IPS DF 4.7 (cell line): ENCODE measurements at regions not wholly inside any gene's neighbourhood (a gene's known extent, or its start where the extent isn't known, plus 50 kb on each side); places are given as distances from the start of the nearest gene placed in this dataset.
"Not testable (repeated sequence)": the region's sequence is repeated elsewhere in the genome, so short reads cannot be mapped to it uniquely, and the experiment has no call there.

Experiments
- DNase-seq: peaks from one replicate; pipeline ENCODE4 v3.0.0-alpha.2; 2013; ENCODE audit warnings: low spot score; ENCODE audit errors: extremely low read depth

DNA sequence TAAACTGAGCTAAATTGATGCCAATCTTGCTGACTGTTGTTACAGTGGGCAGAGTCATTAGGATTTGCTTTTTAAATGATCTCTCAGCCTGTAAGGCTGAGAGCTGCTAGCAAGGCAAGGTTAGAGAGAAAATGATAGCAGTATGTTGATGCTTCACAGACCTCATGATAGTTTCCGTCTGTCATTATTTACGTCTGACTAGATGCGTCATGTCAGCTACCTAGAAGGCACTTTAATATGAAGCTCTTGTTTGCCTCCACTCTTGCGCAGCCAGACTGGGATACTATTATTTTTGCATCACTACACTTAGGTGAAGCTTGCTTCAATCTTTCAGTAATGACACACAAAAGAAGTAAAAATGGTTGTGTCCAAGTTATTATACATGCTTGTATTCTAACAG lies 313.8 kb downstream of the LNPK start:
- DNase-seq: no peak

DNA sequence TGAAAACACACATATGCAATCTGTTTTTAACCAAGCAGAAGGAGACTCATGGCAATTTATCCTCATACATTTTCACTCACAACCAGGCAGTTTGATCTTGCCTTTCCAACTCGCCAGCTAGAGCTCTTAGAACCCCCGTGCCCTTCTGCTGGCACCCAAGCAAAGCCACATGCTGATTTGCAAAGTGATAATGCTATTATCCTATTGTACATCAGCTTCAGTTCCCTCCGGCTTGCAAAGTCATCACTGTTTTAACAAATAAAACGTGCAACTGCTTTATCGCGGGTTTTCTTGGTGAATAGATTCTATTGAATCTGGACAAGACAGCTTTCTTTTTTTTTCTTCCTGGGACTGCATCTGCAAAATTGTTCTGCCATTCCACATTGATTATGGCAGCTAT lies 314.6 kb downstream of the LNPK start:
- DNase-seq: no peak

GRCh38 chr2:175686002-175686401 lies 316.1 kb downstream of the LNPK start:
- no peak for DNase-seq

- DNase-seq: no peak
These were observed 317.6 kb downstream of the LNPK start for GRCh38 chr2:175684466-175684865.

GRCh38 chr2:175679728-175680127 lies 322.3 kb downstream of the LNPK start:
- DNase-seq: no peak

DNA sequence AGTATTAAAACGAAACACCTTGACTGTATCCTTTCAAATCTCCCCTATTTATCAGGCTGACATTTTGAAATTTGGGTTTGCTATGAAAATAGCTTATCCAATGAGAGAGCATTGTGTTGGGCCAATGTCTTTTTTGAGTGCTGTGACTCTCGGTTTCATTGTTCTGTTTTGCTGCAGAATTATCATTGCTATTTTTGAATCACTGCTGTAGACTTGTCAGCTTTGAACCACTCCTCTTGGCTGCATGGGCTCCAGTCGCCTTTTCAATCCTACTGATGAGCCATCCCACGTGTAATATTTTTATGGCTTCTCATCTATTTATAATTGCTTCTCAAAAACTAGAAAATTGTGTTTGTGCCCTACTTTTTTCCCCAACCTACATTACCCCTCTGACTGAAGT lies 322.8 kb downstream of the LNPK start:
- no peak for DNase-seq

GRCh38 chr2:175677880-175678279 lies 324.2 kb downstream of the LNPK start:
- no peak for DNase-seq

- no peak for DNase-seq
These were observed 325.3 kb downstream of the LNPK start for GRCh38 chr2:175676813-175677212.

- not testable (repeated sequence) for DNase-seq
These were observed 333.3 kb downstream of the LNPK start for GRCh38 chr2:175668804-175669203.

GRCh38 chr2:175662335-175662734 lies 339.7 kb downstream of the LNPK start:
- DNase-seq: no peak

DNA sequence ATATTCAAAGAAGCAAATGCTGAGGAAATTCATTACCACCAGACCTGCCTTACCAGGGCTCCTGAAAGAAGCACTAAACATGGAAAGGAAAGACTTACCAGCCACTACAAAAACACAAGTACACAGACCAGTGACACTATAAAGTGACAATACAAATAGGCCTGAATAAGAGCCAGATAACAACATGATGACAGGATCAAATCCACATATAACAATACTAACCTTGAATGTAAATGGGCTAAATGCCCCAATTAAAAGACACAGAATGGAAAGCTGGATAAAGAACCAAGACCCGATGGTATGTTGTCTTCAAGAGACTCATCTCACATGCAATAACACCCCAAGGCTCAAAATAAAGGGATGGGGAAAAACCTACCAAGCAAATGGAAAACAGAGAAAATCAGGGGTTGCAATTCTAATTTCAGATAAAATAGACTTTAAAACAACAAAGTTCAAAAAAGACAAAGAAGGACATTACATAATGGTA lies 353.4 kb downstream of the LNPK start:
- no peak for DNase-seq

- DNase-seq: no peak
These were observed 355.0 kb downstream of the LNPK start for GRCh38 chr2:175647058-175647457.

- DNase-seq: no peak
These were observed 361.4 kb downstream of the LNPK start for GRCh38 chr2:175640655-175641054.

DNA sequence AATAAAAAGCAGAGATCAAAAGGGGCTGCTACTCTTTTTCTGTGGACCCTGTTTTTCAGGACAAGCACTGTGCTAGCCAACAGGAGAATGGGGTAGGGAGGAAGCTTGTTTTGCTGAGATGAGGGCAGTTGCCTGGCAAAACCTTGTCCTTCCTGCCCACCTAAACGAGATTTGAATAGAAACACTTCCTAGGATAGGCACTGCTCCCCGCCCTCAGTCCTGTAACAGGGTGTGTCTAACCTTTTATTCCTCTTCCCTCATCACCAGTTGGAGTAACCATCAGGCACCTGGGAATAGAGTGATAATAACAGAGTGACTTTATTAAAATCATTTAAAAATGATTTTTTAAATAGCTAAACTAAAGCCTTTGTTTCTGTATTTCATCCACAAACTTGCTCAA lies 368.8 kb downstream of the LNPK start:
- DNase-seq: no peak

DNA sequence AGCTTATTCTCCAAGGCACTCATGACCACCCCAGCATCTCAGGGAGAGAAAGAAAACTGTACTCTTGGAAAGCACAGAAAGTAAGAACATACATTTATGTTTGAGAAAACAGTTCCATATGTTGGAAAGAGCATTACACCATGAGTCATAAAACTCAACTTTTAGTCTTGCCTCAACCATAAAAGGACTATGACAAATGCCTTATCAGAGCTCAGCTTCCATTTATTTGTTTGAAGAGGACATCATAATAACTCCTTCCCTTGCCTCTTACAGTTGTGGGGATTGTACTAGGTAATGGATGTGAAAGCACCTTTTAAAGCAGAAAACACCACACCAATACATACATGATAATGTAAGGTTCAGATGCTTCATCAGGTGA lies 370.8 kb downstream of the LNPK start:
- DNase-seq: no peak

- DNase-seq: no peak
These were observed 371.5 kb downstream of the LNPK start for GRCh38 chr2:175630280-175631244.

GRCh38 chr2:175628243-175628642 lies 373.8 kb downstream of the LNPK start:
- DNase-seq: no peak

DNA sequence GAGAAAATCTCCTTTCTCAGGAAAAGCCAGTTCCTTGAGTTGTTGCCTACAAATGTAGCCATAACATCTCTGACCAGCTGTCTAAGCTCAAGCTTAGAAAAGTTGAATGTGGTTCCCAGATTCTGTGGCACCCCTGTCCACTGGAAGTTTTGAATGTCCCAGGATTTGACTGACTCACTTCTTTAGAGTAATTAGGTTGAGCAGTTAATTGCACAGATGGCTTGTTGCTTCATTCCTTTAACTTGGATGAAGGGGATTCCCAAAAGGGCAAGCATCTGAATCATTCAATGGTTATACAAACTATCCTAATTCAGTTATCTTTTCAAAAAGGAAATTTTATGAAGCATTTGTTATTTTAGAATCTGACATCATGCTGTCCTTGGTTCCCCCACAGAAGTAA lies 374.7 kb downstream of the LNPK start:
- no peak for DNase-seq

GRCh38 chr2:175626796-175627195 lies 375.3 kb downstream of the LNPK start:
- DNase-seq: no peak

GRCh38 chr2:175624785-175625184 lies 377.3 kb downstream of the LNPK start:
- no peak for DNase-seq

DNA sequence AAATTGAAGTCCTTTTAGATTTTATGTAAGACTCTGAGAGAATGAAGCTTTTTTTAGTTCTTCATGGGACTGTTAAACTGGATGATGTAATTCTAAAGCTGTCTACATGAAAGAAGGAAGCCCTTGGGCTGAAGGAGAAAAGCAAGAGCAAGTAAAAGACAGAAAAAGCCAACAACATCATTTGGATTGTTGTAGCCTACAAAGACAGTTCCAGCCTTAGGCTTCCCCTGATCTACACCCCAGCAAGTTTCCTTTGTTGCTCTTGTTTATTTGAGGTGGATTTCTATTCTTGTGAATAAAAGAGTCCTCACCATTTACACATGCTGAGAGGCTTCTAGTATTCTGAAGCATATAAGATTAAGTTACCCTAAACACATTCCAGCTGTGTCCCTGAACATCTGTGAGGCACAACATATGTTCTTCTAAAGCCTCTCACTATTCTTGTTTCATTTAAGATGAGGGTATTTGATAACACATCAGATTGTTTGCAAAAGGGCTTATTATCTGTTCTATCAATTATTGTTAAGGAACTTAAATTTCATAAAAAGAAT lies 377.8 kb downstream of the LNPK start:
- no peak for DNase-seq

DNA sequence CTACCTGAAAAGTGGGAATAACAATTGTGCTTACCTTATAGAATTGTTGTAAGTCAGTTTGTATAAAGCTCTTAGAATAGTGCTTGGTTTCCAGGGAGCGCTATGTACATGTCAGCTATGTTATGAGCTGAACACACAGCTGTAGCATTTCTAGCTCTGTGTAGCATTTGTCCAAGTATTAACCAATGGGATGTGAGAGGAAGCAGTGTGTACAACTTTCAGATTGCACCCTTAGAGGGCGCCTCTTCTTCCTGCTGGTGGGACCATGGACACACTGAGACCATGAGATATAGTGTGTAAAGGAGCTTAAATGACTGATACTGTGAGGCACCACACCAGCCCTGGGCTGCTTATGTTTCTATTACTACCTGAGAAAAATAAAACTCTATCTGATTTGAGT lies 380.2 kb downstream of the LNPK start:
- no peak for DNase-seq

- no peak for DNase-seq
These were observed 382.0 kb downstream of the LNPK start for GRCh38 chr2:175620106-175620505.
